PC-3 (cell line): ENCODE measurements at regions not wholly inside any gene's neighbourhood (a gene's known extent, or its start where the extent isn't known, plus 50 kb on each side); places are given as distances from the start of the nearest gene placed in this dataset.

Source experiments
- ATAC-seq: fragments of 200-7000 bp; cut with Tn5 transposase; 2 replicates; pipeline ENCODE4 v1.9.1; 2020; ENCODE audit warnings: mild to moderate bottlenecking, moderate library complexity
- BruUV-seq: library from RNA; stranded (reverse); fragments of 400-500 nt; replicated peaks from 2 replicates; lab custom pipeline; 2021; lab: Mats Ljungman, UMichigan
- CTCF ChIA-PET: fragments of 300-600 bp; sonication (Branson Sonifier 250); formaldehyde crosslinking; loops from one replicate; lab custom pipeline; 2022; ENCODE audit warnings: antibody characterized with exemption; lab: Charles Lee
- POLR2A ChIA-PET: fragments of 300-600 bp; sonication (Branson Sonifier 250); formaldehyde crosslinking; loops from one replicate; lab custom pipeline; 2022; ENCODE audit warnings: antibody characterized with exemption; ENCODE audit not compliant: unreplicated experiment; lab: Charles Lee
- DNase-seq: peaks from one replicate; pipeline ENCODE4 v3.0.0-alpha.2; 2015
- H2AFZ ChIP-seq: fragments of 300-600 bp; sonication (generic); 2 replicates; pipeline ENCODE4 v1.6.0; 2016; ENCODE audit warnings: antibody characterized with exemption, low read length
- H3F3A ChIP-seq: fragments of 300-600 bp; sonication (generic); one replicate; pipeline ENCODE4 v1.6.0; 2017; ENCODE audit warnings: antibody characterized with exemption, low read length, control low read depth, mild to moderate bottlenecking; ENCODE audit not compliant: unreplicated experiment
- H3K27ac ChIP-seq: fragments of 300-600 bp; sonication (generic); 2 replicates; pipeline ENCODE4 v1.5.1; 2016; ENCODE audit warnings: mild to moderate bottlenecking, low read length
- H3K27me3 ChIP-seq: fragments of 300-600 bp; sonication (generic); 2 replicates; pipeline ENCODE4 v1.6.1; 2016; ENCODE audit warnings: low read length, mixed read lengths
- H3K36me3 ChIP-seq: fragments of 300-600 bp; sonication (generic); 2 replicates; pipeline ENCODE4 v1.6.1; 2016; ENCODE audit warnings: low read depth, mixed run types, low read length, mixed read lengths
- H3K4me1 ChIP-seq: fragments of 300-600 bp; sonication (generic); 2 replicates; pipeline ENCODE4 v1.5.1; 2016; ENCODE audit warnings: low read length; ENCODE audit not compliant: insufficient read depth
- H3K4me2 ChIP-seq: fragments of 300-600 bp; sonication (generic); 2 replicates; pipeline ENCODE4 v1.6.0; 2016; ENCODE audit warnings: low read length
- H3K4me3 ChIP-seq: fragments of 300-600 bp; sonication (generic); 2 replicates; pipeline ENCODE4 v1.5.1; 2016; ENCODE audit warnings: mild to moderate bottlenecking, low read length, mixed read lengths
- H3K79me2 ChIP-seq: fragments of 300-600 bp; sonication (generic); 2 replicates; pipeline ENCODE4 v1.6.1; 2017; ENCODE audit warnings: low read length, mixed read lengths
- H3K9ac ChIP-seq: fragments of 300-600 bp; sonication (generic); 2 replicates; pipeline ENCODE4 v1.6.0; 2016; ENCODE audit warnings: mild to moderate bottlenecking, low read length
- H3K9me2 ChIP-seq: fragments of 300-600 bp; sonication (generic); replicated peaks from 2 replicates; pipeline ENCODE4 v1.6.1; 2016; ENCODE audit warnings: mixed run types, low read length, mixed read lengths
- H3K9me3 ChIP-seq: fragments of 300-600 bp; sonication (generic); 2 replicates; pipeline ENCODE4 v1.6.1; 2016; ENCODE audit warnings: low read length, mixed read lengths
- H4K20me1 ChIP-seq: fragments of 300-600 bp; sonication (generic); 2 replicates; pipeline ENCODE4 v1.6.1; 2016; ENCODE audit warnings: low read length, mixed read lengths
- CTCF ChIP-seq: fragments of 300-600 bp; sonication (generic); conservative IDR thresholded peaks from 2 replicates; pipeline ENCODE4 v1.5.1; 2017; ENCODE audit warnings: antibody characterized with exemption, low read depth, mild to moderate bottlenecking, low read length
- EZH2 ChIP-seq: fragments of 300-600 bp; sonication (generic); IDR thresholded peaks from one replicate; pipeline ENCODE4 v1.6.1; 2017; ENCODE audit warnings: antibody characterized with exemption, mild to moderate bottlenecking, low read length; ENCODE audit not compliant: unreplicated experiment
- EZH2phosphoT487 ChIP-seq: fragments of 300-600 bp; sonication (generic); IDR thresholded peaks from 2 replicates; pipeline ENCODE4 v1.6.1; 2018; ENCODE audit warnings: mild to moderate bottlenecking, antibody characterized with exemption, low read length, borderline replicate concordance
- intact Hi-C: fragments of 100-400 bp; cut with micrococcal nuclease; formaldehyde crosslinking; loops from 2 replicates; pipeline ENCODE4 v1.9.0; 2023

DNA sequence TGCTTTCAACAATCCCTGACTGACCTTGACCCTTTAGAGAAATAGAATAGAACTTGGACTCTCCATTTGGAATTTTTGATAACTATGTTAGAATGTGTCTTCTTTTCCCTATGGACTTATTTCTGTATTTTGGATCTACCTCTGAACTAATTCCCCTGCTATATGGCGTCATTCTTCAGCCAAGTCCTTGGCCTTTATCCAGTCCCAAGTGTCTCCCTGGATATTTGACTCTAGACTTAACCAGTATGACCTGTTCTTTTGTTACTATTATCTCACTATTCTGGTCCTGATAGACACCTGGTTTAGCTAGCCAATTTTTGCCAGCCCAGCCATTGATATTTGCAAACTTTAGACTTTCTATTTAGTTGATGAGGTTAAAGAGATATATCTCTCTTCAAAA, 186.8 kb downstream of the KCNS3 start:
- ATAC-seq (no peak), DNase-seq (no peak)
- Histone ChIP-seq H3F3A (no peaks in the 10 kb centered on the region), H3K4me3 (no peak overlapping the region), H3K4me2 (no peak overlapping the region), H3K4me1 (no peaks in the 10 kb centered on the region), H3K27ac (no peak overlapping the region), H4K20me1 (no peaks in the 10 kb centered on the region), H3K9me3 (no peaks in the 10 kb centered on the region), H3K36me3 (no peaks in the 10 kb centered on the region), H3K9me2 (no peaks in the 10 kb centered on the region), H3K79me2 (no peaks in the 10 kb centered on the region), H2AFZ (no peak overlapping the region), H3K9ac (no peak overlapping the region), H3K27me3 (0 out of 2 replicates have a peak, but pooled peaks cover 9% of the 10 kb centered on the region)
- ChIA-PET CTCF (no interaction called here), POLR2A (no interaction called here)
- intact Hi-C loops, result no loop called here
- TF ChIP-seq CTCF, result no peak
- TF ChIP-seq EZH2phosphoT487, result no peak
- TF ChIP-seq EZH2, result no peak
- no TSS peak for BruUV-seq

DNA sequence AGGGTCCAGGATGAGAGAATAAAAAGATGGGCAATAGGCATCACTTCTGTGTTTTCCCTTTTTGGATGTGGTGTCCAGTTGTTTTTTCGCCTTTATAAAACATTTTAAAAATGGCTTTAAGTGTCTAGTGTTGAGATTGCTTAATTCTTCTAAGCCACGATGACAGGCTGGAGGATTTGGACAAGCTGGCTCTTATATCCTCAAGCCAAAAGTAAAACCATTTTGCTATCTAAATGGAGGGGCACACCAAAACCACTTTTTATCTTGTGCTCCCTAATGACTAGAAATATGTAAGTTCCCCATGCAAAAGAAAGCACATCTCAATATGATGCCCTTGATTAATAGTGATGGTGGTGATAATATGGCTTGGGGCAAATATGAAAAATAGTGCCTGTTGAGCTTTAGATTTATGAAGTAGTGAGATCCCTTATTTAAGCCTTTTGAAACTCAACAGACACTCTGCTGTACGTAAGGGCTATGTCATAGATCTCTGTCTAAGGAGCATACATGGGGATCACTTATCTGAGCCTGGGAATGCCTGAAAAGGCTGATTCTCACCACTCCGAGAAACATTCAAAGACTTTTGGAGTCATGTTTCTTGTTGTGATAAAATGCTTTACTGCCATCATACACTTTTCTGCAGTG, 185.5 kb downstream of the KCNS3 start:
- BruUV-seq, result no TSS peak

More for the DNA sequence above, 185.5 kb downstream of the KCNS3 start:
- intact Hi-C loops, result no loop called here
- H3K27me3 ChIP-seq, result 0 out of 2 replicates have a peak, but pooled peaks cover 9% of the 10 kb centered on the region
- no peaks in the 10 kb centered on the region for H3K9me3 ChIP-seq
- no peaks in the 10 kb centered on the region for H3K79me2 ChIP-seq
- TF ChIP-seq CTCF, result no peak
- no peak for TF ChIP-seq EZH2phosphoT487
- TF ChIP-seq EZH2, result no peak
- DNase-seq (no peak), ATAC-seq (no peak)
- H3K36me3 ChIP-seq, result no peaks in the 10 kb centered on the region
- no peak overlapping the region for H3K9ac ChIP-seq
- no peaks in the 10 kb centered on the region for H4K20me1 ChIP-seq
- no peak overlapping the region for H2AFZ ChIP-seq
- no peaks in the 10 kb centered on the region for H3K9me2 ChIP-seq
- H3K4me2 ChIP-seq, result no peak overlapping the region
- H3K4me3 ChIP-seq, result no peak overlapping the region
- H3K27ac ChIP-seq, result no peak overlapping the region
- ChIA-PET CTCF (no interaction called here), POLR2A (no interaction called here)
- H3F3A ChIP-seq, result no peaks in the 10 kb centered on the region
- no peaks in the 10 kb centered on the region for H3K4me1 ChIP-seq
